ENCODE measurements at regions not wholly inside any gene's neighbourhood (a gene's known extent, or its start where the extent isn't known, plus 50 kb on each side); places are given as distances from the start of the nearest gene placed in this dataset.

- TF ChIP-seq POLR2AphosphoS5 (IDR thresholded peaks at IDR 0.05) (no peak), CTCF (IDR thresholded peaks at IDR 0.05) (no peak)
These were observed 189.5 kb upstream of the PPP1R26 start for GRCh38 chr9:135290086-135290485.

Measured in breast epithelium (tissue), 3 donors.